Keratinocyte (primary cell): ENCODE measurements at regions not wholly inside any gene's neighbourhood (a gene's known extent, or its start where the extent isn't known, plus 50 kb on each side); places are given as distances from the start of the nearest gene placed in this dataset.

ENCODE experiments used
- DNase-seq: peaks from one replicate; pipeline ENCODE4 v3.0.0-alpha.2; 2011; ENCODE audit warnings: low read depth, missing footprints, low spot score
- FAIRE-seq: peaks from 2 replicates; lab custom pipeline; 2011; peaks lifted over from hg19 to GRCh38; lab: Jason Lieb, UNC
- H2AFZ ChIP-seq: 2 replicates; pipeline ENCODE4 v1.6.0; 2012; ENCODE audit warnings: low read length, control low read depth, inconsistent platforms; ENCODE audit not compliant: control insufficient read depth
- H3K27ac ChIP-seq: 2 replicates; pipeline ENCODE4 v1.5.1; 2011; ENCODE audit warnings: low read length; ENCODE audit not compliant: control insufficient read depth, insufficient read depth
- H3K27me3 ChIP-seq: 3 replicates; pipeline ENCODE4 v1.6.0; 2011; ENCODE audit warnings: low read length; ENCODE audit not compliant: control insufficient read depth, insufficient read depth; ENCODE audit errors: extremely low read depth
- H3K36me3 ChIP-seq, 2 experiments: 2 replicates in 1 of 2; 3 replicates in 1 of 2; pipeline ENCODE4 v1.5.1; 2011; ENCODE audit warnings: low read length in 2 of 2, mild to moderate bottlenecking in 1 of 2; ENCODE audit not compliant: control insufficient read depth in 2 of 2, insufficient read depth in 2 of 2; ENCODE audit errors: extremely low read depth in 1 of 2
- H3K4me1 ChIP-seq: 3 replicates; pipeline ENCODE4 v1.5.1; 2011; ENCODE audit warnings: low read length; ENCODE audit not compliant: control insufficient read depth, insufficient read depth; ENCODE audit errors: extremely low read depth
- H3K4me2 ChIP-seq: 3 replicates; pipeline ENCODE4 v1.6.0; 2011; ENCODE audit warnings: low read depth, low read length; ENCODE audit not compliant: control insufficient read depth, insufficient read depth; ENCODE audit errors: extremely low read depth
- H3K4me3 ChIP-seq, 3 experiments: fragments of 200-600 bp in 1 of 3; sonication (generic) in 1 of 3; 2 replicates in 2 of 3; 3 replicates in 1 of 3; pipeline ENCODE4 v1.5.1; 2011 to 2016; ENCODE audit warnings: low read length in 3 of 3, mild to moderate bottlenecking in 3 of 3, control low read depth in 2 of 3, inconsistent platforms in 1 of 3, low read depth in 1 of 3, mixed read lengths in 1 of 3, mixed run types in 1 of 3, moderate library complexity in 1 of 3; ENCODE audit not compliant: control insufficient read depth in 2 of 3, insufficient read depth in 2 of 3; ENCODE audit errors: extremely low read depth in 1 of 3
- H3K79me2 ChIP-seq: 2 replicates; pipeline ENCODE4 v1.6.0; 2012; ENCODE audit warnings: low read length; ENCODE audit not compliant: control insufficient read depth, insufficient read depth
- H3K9ac ChIP-seq: 3 replicates; pipeline ENCODE4 v1.6.0; 2011; ENCODE audit warnings: low read length; ENCODE audit not compliant: control insufficient read depth, insufficient read depth; ENCODE audit errors: extremely low read depth
- H3K9me1 ChIP-seq: 3 replicates; pipeline ENCODE4 v1.6.0; 2011; ENCODE audit warnings: low read length; ENCODE audit not compliant: control insufficient read depth, insufficient read depth; ENCODE audit errors: extremely low read depth
- H3K9me3 ChIP-seq: 2 replicates; pipeline ENCODE4 v1.5.1; 2012; ENCODE audit warnings: low read depth, low read length; ENCODE audit not compliant: control insufficient read depth
- H4K20me1 ChIP-seq: 3 replicates; pipeline ENCODE4 v1.6.0; 2011; ENCODE audit warnings: low read length; ENCODE audit not compliant: control insufficient read depth, insufficient read depth; ENCODE audit errors: extremely low read depth
- CTCF ChIP-seq, 3 experiments: IDR thresholded peaks in 1 of 3; conservative IDR thresholded peaks in 1 of 3; optimal IDR thresholded peaks in 1 of 3; 2 replicates in 2 of 3; 3 replicates in 1 of 3; pipeline versions ENCODE3 to v1.5.1; 2011; ENCODE audit warnings: low read length in 3 of 3, mild to moderate bottlenecking in 3 of 3, moderate library complexity in 2 of 3, control low read depth in 1 of 3, inconsistent platforms in 1 of 3; ENCODE audit not compliant: insufficient read depth in 2 of 3; ENCODE audit errors: extremely low read depth in 1 of 3
- EZH2 ChIP-seq: IDR thresholded peaks from one replicate; pipeline ENCODE4 v1.6.1; 2012; ENCODE audit warnings: inconsistent platforms, mild to moderate bottlenecking, low read length, moderate library complexity
- dilution Hi-C: fragments of 300-500 bp; cut with MboI; formaldehyde crosslinking; loops from one replicate; pipeline ENCODE4 v1.7.0; 2020; ENCODE audit warnings: low sequenced_read_pairs; ENCODE audit not compliant: extremely low pct_ligation_motif_present

- no peak overlapping the region for H3K4me3 ChIP-seq
- H3K9ac ChIP-seq: no peak overlapping the region
- no peak for DNase-seq
- H3K9me1 ChIP-seq: no peaks in the 10 kb centered on the region
- TF ChIP-seq CTCF (optimal IDR thresholded peaks at IDR 0.05 in 1 of 3, IDR thresholded peaks at IDR 0.05 in 1 of 3, conservative IDR thresholded peaks at IDR 0.05 in 1 of 3; ENCODE audit: extremely low read depth in 1 of 3, insufficient read depth in 2 of 3, low read length in 3 of 3) (no peak), EZH2 (no peak)
- no peaks in the 10 kb centered on the region for H3K27me3 ChIP-seq
- no peak overlapping the region for H3K4me2 ChIP-seq
- peak; percentile 20 for FAIRE-seq
- peaks cover 8% of the 10 kb centered on the region for H3K4me1 ChIP-seq
- H3K9me3 ChIP-seq: no peaks in the 10 kb centered on the region
- H2AFZ ChIP-seq: no peak overlapping the region
- no peaks in the 10 kb centered on the region for H3K36me3 ChIP-seq
- dilution Hi-C loops: no loop called here
- H4K20me1 ChIP-seq: no peaks in the 10 kb centered on the region
- H3K79me2 ChIP-seq: no peaks in the 10 kb centered on the region
- no peak overlapping the region for H3K27ac ChIP-seq
These were observed 175.0 kb upstream of the DPH6 start for GRCh38 chr15:35720984-35721383.

- Histone ChIP-seq H3K79me2 (no peaks in the 10 kb centered on the region), H2AFZ (no peak overlapping the region), H3K4me3 (no peak overlapping the region), H3K27me3 (no peaks in the 10 kb centered on the region), H3K4me1 (peaks cover 8% of the 10 kb centered on the region), H3K4me2 (no peak overlapping the region), H3K9me3 (no peaks in the 10 kb centered on the region), H3K36me3 (no peaks in the 10 kb centered on the region), H3K9me1 (no peaks in the 10 kb centered on the region), H3K9ac (no peak overlapping the region), H3K27ac (no peak overlapping the region), H4K20me1 (no peaks in the 10 kb centered on the region)
- dilution Hi-C loops: no loop called here
- FAIRE-seq (no peak), DNase-seq (no peak)
- TF ChIP-seq EZH2 (no peak), CTCF (optimal IDR thresholded peaks at IDR 0.05 in 1 of 3, IDR thresholded peaks at IDR 0.05 in 1 of 3, conservative IDR thresholded peaks at IDR 0.05 in 1 of 3; ENCODE audit: extremely low read depth in 1 of 3, insufficient read depth in 2 of 3, low read length in 3 of 3) (no peak)
These were observed 175.8 kb upstream of the DPH6 start for GRCh38 chr15:35721751-35722150.
